CD4-positive, alpha-beta T cell treated with Interferon gamma for 1 hour (primary cell): ENCODE measurements at regions not wholly inside any gene's neighbourhood (a gene's known extent, or its start where the extent isn't known, plus 50 kb on each side); places are given as distances from the start of the nearest gene placed in this dataset.
"Not testable (repeated sequence)": the region's sequence is repeated elsewhere in the genome, so short reads cannot be mapped to it uniquely, and the experiment has no call there.

Source experiments
- DNase-seq: peaks from one replicate; pipeline ENCODE4 v3.0.0-alpha.2; 2020

GRCh38 chr1:30010506-30011106 is 712.8 kb downstream of the MATN1 start:
- no peak for DNase-seq

- DNase-seq = no peak
Measured at GRCh38 chr1:30009720-30010119, 713.7 kb downstream of the MATN1 start.

- no peak for DNase-seq
Measured at GRCh38 chr1:30008998-30009657, 714.3 kb downstream of the MATN1 start.

- DNase-seq = no peak
Measured at GRCh38 chr1:30008372-30008997, 714.9 kb downstream of the MATN1 start.

- DNase-seq = no peak
Measured at GRCh38 chr1:30005972-30006619, 717.3 kb downstream of the MATN1 start.

GRCh38 chr1:30001732-30002039 is 721.7 kb downstream of the MATN1 start:
- DNase-seq = no peak

- no peak for DNase-seq
Measured at GRCh38 chr1:30001011-30001731, 722.2 kb downstream of the MATN1 start.

- no peak for DNase-seq
Measured at GRCh38 chr1:30000266-30000665, 723.1 kb downstream of the MATN1 start.

- DNase-seq = no peak
Measured at GRCh38 chr1:29999595-29999994, 723.8 kb downstream of the MATN1 start.

- DNase-seq = no peak
Measured at GRCh38 chr1:29998686-29999085, 724.7 kb downstream of the MATN1 start.

GRCh38 chr1:29997818-29998217 is 725.6 kb downstream of the MATN1 start:
- DNase-seq = not testable (repeated sequence)

GRCh38 chr1:29993950-29994349 is 729.4 kb downstream of the MATN1 start:
- DNase-seq = no peak

GRCh38 chr1:29991815-29992214 is 731.6 kb downstream of the MATN1 start:
- DNase-seq = no peak

GRCh38 chr1:29991025-29991424 is 732.4 kb downstream of the MATN1 start:
- DNase-seq = no peak

- no peak for DNase-seq
Measured at GRCh38 chr1:29990304-29990703, 733.1 kb downstream of the MATN1 start.

- no peak for DNase-seq
Measured at GRCh38 chr1:29986986-29987385, 736.4 kb downstream of the MATN1 start.

- DNase-seq = no peak
Measured at GRCh38 chr1:29985606-29985945, 737.8 kb downstream of the MATN1 start.

- no peak for DNase-seq
Measured at GRCh38 chr1:29984862-29985605, 738.4 kb downstream of the MATN1 start.

- no peak for DNase-seq
Measured at GRCh38 chr1:29984166-29984861, 739.1 kb downstream of the MATN1 start.

GRCh38 chr1:29983321-29983720 is 740.1 kb downstream of the MATN1 start:
- no peak for DNase-seq

GRCh38 chr1:29981586-29982239 is 741.7 kb downstream of the MATN1 start:
- no peak for DNase-seq

GRCh38 chr1:29977550-29977949 is 741.2 kb downstream of the PTPRU start:
- DNase-seq = no peak
